ENCODE measurements at regions not wholly inside any gene's neighbourhood (a gene's known extent, or its start where the extent isn't known, plus 50 kb on each side); places are given as distances from the start of the nearest gene placed in this dataset.

- no peak for DNase-seq
- Histone ChIP-seq H3K9me2 (replicated peaks; ENCODE audit: insufficient read depth, low read length) (no peaks in the 10 kb centered on the region), H3K4me1 (ENCODE audit: low read length) (no peaks in the 10 kb centered on the region), H3K27ac (ENCODE audit: low read length) (no peak overlapping the region), H3K4me2 (ENCODE audit: low read depth, low read length) (no peak overlapping the region), H3K36me3 (replicated peaks; ENCODE audit: insufficient read depth, low read length) (no peaks in the 10 kb centered on the region), H4K20me1 (ENCODE audit: insufficient read depth, low read length) (no peaks in the 10 kb centered on the region), H3F3A (ENCODE audit: insufficient read depth, low read length) (no peaks in the 10 kb centered on the region), H3K4me3 (ENCODE audit: low read length) (no peak overlapping the region), H2AFZ (ENCODE audit: low read length) (no peak overlapping the region), H3K27me3 (replicated peaks; ENCODE audit: insufficient read depth, low read length) (no peaks in the 10 kb centered on the region), H3K9ac (ENCODE audit: low read length) (no peak overlapping the region), H3K9me3 (replicated peaks; ENCODE audit: insufficient read depth, low read length) (no peaks in the 10 kb centered on the region), H3K79me2 (ENCODE audit: low read length) (no peaks in the 10 kb centered on the region)
- TF ChIP-seq CTCF (IDR thresholded peaks at IDR 0.05; ENCODE audit: low read length) = no peak
- no peak for TF ChIP-seq EZH2 (optimal IDR thresholded peaks at IDR 0.05; ENCODE audit: low read depth, low read length)
- TF ChIP-seq EZH2phosphoT487 (IDR thresholded peaks at IDR 0.05; ENCODE audit: low read length) = no peak
Observed at GRCh38 chr3:82354228-82354627, 592.8 kb upstream of the GBE1 start.

- no peak overlapping the region for H3K9ac ChIP-seq (ENCODE audit: low read length)
Observed at GRCh38 chr3:82353306-82354171, 592.1 kb upstream of the GBE1 start.

GRCh38 chr3:82347585-82347984 is 586.1 kb upstream of the GBE1 start:
- Histone ChIP-seq H3K27me3 (replicated peaks; ENCODE audit: insufficient read depth, low read length) (no peaks in the 10 kb centered on the region), H3K4me3 (ENCODE audit: low read length) (no peak overlapping the region), H3K9ac (ENCODE audit: low read length) (no peak overlapping the region), H3F3A (ENCODE audit: insufficient read depth, low read length) (no peaks in the 10 kb centered on the region), H4K20me1 (ENCODE audit: insufficient read depth, low read length) (no peaks in the 10 kb centered on the region), H3K4me1 (ENCODE audit: low read length) (no peaks in the 10 kb centered on the region), H3K36me3 (replicated peaks; ENCODE audit: insufficient read depth, low read length) (no peaks in the 10 kb centered on the region), H3K9me3 (replicated peaks; ENCODE audit: insufficient read depth, low read length) (no peaks in the 10 kb centered on the region), H3K4me2 (ENCODE audit: low read depth, low read length) (no peak overlapping the region), H3K9me2 (replicated peaks; ENCODE audit: insufficient read depth, low read length) (no peaks in the 10 kb centered on the region), H3K79me2 (ENCODE audit: low read length) (no peaks in the 10 kb centered on the region), H2AFZ (ENCODE audit: low read length) (no peak overlapping the region), H3K27ac (ENCODE audit: low read length) (no peak overlapping the region)
- TF ChIP-seq CTCF (IDR thresholded peaks at IDR 0.05; ENCODE audit: low read length) (no peak), EZH2phosphoT487 (IDR thresholded peaks at IDR 0.05; ENCODE audit: low read length) (no peak), EZH2 (optimal IDR thresholded peaks at IDR 0.05; ENCODE audit: low read depth, low read length) (no peak)
- DNase-seq = no peak

More at GRCh38 chr3:82353306-82354171, 592.1 kb upstream of the GBE1 start:
- Histone ChIP-seq H3F3A (ENCODE audit: insufficient read depth, low read length) (no peaks in the 10 kb centered on the region), H3K4me1 (ENCODE audit: low read length) (no peaks in the 10 kb centered on the region), H3K4me3 (ENCODE audit: low read length) (no peak overlapping the region), H2AFZ (ENCODE audit: low read length) (no peak overlapping the region), H3K9me2 (replicated peaks; ENCODE audit: insufficient read depth, low read length) (no peaks in the 10 kb centered on the region), H3K27ac (ENCODE audit: low read length) (no peak overlapping the region), H3K4me2 (ENCODE audit: low read depth, low read length) (no peak overlapping the region), H3K79me2 (ENCODE audit: low read length) (no peaks in the 10 kb centered on the region), H4K20me1 (ENCODE audit: insufficient read depth, low read length) (no peaks in the 10 kb centered on the region), H3K9me3 (replicated peaks; ENCODE audit: insufficient read depth, low read length) (no peaks in the 10 kb centered on the region), H3K27me3 (replicated peaks; ENCODE audit: insufficient read depth, low read length) (no peaks in the 10 kb centered on the region), H3K36me3 (replicated peaks; ENCODE audit: insufficient read depth, low read length) (no peaks in the 10 kb centered on the region)
- no peak for DNase-seq
- TF ChIP-seq EZH2 (optimal IDR thresholded peaks at IDR 0.05; ENCODE audit: low read depth, low read length) (no peak), EZH2phosphoT487 (IDR thresholded peaks at IDR 0.05; ENCODE audit: low read length) (no peak)

GRCh38 chr3:82342521-82342920 is 581.1 kb upstream of the GBE1 start:
- Histone ChIP-seq H3K9me3 (replicated peaks; ENCODE audit: insufficient read depth, low read length) (no peaks in the 10 kb centered on the region), H3K36me3 (replicated peaks; ENCODE audit: insufficient read depth, low read length) (no peaks in the 10 kb centered on the region), H3K9me2 (replicated peaks; ENCODE audit: insufficient read depth, low read length) (no peaks in the 10 kb centered on the region), H3K4me3 (ENCODE audit: low read length) (no peak overlapping the region), H2AFZ (ENCODE audit: low read length) (no peak overlapping the region), H3K27ac (ENCODE audit: low read length) (no peak overlapping the region), H4K20me1 (ENCODE audit: insufficient read depth, low read length) (no peaks in the 10 kb centered on the region), H3K79me2 (ENCODE audit: low read length) (no peaks in the 10 kb centered on the region), H3K27me3 (replicated peaks; ENCODE audit: insufficient read depth, low read length) (no peaks in the 10 kb centered on the region), H3K4me1 (ENCODE audit: low read length) (no peaks in the 10 kb centered on the region), H3K4me2 (ENCODE audit: low read depth, low read length) (no peak overlapping the region), H3K9ac (ENCODE audit: low read length) (no peak overlapping the region), H3F3A (ENCODE audit: insufficient read depth, low read length) (no peaks in the 10 kb centered on the region)
- DNase-seq = no peak
- no peak for TF ChIP-seq EZH2phosphoT487 (IDR thresholded peaks at IDR 0.05; ENCODE audit: low read length)
- TF ChIP-seq CTCF (IDR thresholded peaks at IDR 0.05; ENCODE audit: low read length) = no peak
- TF ChIP-seq EZH2 (optimal IDR thresholded peaks at IDR 0.05; ENCODE audit: low read depth, low read length) = no peak

Data from MM.1S (cell line).